NCI-H1930 (cell line): ENCODE measurements at regions not wholly inside any gene's neighbourhood (a gene's known extent, or its start where the extent isn't known, plus 50 kb on each side); places are given as distances from the start of the nearest gene placed in this dataset.

Experiments
- DNase-seq, 2 experiments: peaks; one replicate each; lab custom pipeline; 2025; lab: John Stamatoyannopoulos, UW

GRCh38 chr3:79872483-79872882 lies 104.7 kb upstream of the ROBO1 start:
- DNase-seq: no peak

GRCh38 chr3:79871656-79872055 lies 103.9 kb upstream of the ROBO1 start:
- DNase-seq: no peak

GRCh38 chr3:79870313-79870620 lies 102.5 kb upstream of the ROBO1 start:
- DNase-seq: no peak

DNA sequence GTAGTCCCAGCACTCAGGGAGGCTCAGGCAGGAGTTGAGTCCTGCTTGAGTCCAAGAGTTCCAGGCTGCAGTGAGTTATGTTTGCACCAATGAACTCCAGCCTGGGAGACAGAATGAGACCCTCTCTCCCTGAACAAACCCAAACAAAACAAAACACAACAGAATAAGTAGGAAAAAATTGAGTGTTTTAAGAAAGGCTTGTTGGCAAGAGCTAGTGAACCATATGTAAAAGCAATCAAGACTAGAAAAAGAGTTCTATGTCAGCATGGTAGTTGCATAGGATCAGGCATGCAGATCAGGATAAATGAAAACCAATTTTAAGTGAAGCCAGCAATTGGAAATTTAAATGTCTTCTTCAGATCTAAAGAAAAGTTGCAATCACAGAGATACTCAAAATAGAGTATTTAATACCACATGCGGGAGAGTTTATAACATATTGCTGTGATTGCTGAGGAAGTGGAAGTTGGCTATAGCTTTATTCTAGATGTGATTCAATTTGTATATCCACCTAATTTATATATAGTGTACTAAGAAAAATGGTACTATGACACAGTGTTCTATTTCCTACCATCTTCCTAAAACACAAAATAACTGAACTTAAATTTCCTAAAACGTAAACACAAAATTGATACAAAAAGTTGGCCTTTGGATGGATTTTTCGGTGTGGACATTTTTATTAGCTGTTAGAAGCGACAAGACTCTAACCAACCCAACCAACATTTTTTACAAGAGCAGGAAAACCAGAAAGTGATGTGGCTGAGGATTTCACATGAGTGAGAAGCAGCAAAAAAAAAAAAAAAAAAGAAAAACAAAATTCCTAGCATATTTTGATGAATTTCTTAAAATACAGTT lies 101.9 kb upstream of the ROBO1 start:
- DNase-seq: no peak

- no peak for DNase-seq
Measured at GRCh38 chr3:79866162-79866561, 98.4 kb upstream of the ROBO1 start.

GRCh38 chr3:79864077-79864476 lies 96.3 kb upstream of the ROBO1 start:
- no peak for DNase-seq

GRCh38 chr3:79848876-79849275 lies 81.1 kb upstream of the ROBO1 start:
- DNase-seq: no peak

DNA sequence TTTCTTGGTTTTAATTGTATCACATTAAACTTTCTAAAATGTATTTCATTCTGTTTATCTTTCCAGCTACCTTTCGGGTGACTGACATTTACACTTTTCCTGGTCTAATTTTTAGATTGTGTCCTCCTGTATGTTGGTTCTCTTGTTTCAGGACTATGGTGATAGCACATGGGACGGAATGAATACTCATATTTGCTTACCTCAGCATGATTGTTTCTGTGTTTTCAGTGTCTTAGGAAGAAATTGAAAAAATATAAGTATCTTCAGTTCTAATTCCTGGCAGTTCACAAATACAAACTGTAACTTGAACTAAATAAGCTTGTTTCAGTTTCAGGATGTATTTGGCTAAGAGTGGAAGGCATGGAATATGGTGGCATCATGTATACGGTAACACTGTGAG lies 80.1 kb upstream of the ROBO1 start:
- no peak for DNase-seq

- no peak for DNase-seq
Measured at GRCh38 chr3:79846148-79846933, 78.5 kb upstream of the ROBO1 start.

GRCh38 chr3:79845546-79845945 lies 77.7 kb upstream of the ROBO1 start:
- DNase-seq: no peak

DNA sequence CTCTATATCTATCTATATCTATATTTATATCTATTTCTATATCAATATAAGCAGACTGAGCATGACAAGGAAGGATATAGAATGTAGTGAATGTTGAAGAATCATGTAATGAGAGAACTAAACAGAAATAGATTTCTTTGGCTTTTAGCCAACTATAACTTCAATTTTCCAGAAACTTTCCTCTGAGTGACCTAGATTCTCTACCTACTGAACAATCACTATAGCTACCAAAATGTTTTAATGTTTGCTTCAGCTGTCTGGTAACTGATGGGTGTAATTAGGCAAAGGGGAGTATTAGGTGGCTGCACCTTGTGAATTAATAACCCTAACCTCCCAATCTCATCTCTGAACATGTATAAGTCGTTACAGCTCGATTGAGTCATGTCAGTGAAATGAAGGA lies 76.4 kb upstream of the ROBO1 start:
- no peak for DNase-seq

DNA sequence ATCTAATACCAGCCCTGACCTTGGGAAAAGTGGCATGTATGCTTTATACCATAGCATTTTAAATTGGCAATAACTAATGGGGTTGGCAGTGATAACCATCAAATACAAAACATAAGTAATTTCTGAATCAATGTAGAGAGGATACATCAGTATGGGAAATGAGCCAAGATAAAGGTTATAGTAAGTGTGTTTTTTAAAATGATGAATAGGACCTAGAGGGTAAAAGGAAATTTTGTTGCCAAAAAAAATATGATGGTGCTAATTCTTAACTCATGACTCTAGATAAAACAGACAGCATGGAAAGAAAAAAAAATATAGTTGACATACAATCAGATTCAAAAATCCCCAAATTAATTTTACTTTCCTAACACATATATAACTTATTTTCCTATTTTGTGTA lies 75.4 kb upstream of the ROBO1 start:
- no peak for DNase-seq

DNA sequence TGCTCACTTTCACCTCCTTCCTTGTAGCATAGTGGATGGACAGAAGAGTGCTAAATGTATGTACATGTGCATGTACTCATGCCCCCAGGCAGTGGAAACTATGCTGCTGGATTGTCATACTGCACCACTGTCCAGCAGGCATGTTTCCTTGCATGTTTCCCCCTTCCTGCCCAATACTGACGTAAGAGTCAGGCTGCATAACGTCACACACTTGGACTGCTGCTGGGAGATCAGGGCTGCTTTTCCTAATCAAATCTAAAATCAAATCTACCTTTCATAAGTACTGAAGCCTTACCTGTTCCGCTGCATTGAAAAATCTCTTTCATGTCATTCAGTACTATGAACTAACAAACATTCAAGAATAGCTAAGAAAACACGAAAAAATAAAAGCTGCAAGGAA lies 67.9 kb upstream of the ROBO1 start:
- no peak for DNase-seq

GRCh38 chr3:79824166-79824565 lies 56.4 kb upstream of the ROBO1 start:
- DNase-seq: no peak

GRCh38 chr3:79822076-79822475 lies 54.3 kb upstream of the ROBO1 start:
- DNase-seq: no peak

DNA sequence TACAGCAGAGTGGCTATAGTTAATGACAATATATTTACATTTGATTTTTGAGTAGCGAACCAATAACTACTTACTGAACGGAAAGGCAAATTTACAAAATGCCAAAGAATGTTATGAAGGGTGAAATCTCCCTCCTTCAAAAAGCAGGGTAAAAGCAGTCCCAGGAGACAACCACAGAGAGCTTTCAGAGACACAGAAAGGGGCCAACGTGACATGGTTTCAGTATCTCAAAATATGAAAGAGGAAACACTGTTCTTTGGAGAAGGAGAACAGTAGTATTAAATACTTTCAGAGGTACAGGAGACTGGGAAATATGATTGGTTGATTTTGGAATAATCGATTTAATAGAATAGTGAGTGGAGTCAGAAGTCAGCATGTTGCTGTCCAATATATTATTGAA lies 52.3 kb upstream of the ROBO1 start:
- DNase-seq: no peak

DNA sequence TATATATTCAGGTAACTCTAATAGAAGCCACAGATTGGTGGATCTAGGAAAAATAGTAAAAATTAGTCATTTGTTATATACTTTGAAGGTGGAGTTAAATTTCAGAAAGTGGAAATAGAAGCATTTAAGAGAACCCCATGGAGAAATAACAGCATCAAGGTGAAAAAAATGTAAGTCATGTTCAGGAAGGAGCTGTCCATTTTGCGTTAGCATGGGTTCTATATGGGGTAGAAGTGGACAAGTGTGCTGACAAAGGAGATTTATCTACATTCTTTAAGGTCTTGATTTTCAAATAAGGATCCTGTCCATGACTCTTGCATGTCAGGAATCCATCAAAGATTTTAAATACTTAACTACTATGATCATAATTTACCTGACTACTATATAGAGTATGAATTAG lies 50.2 kb upstream of the ROBO1 start:
- no peak for DNase-seq
